Upper lobe of left lung (tissue), 6 donors: ENCODE measurements at regions not wholly inside any gene's neighbourhood (a gene's known extent, or its start where the extent isn't known, plus 50 kb on each side); places are given as distances from the start of the nearest gene placed in this dataset.
"Not testable (repeated sequence)": the region's sequence is repeated elsewhere in the genome, so short reads cannot be mapped to it uniquely, and the experiment has no call there.

ENCODE experiments used
- ATAC-seq, 2 donors: fragments of 200-7000 bp; cut with Tn5 transposase; one replicate each; pipeline ENCODE4 v1.9.1; 2022; ENCODE audit warnings: mild to moderate bottlenecking in 2 of 2, moderate library complexity in 2 of 2; ENCODE audit not compliant: low FRiP score in 2 of 2
- DNase-seq, 2 donors: peaks; one replicate each; pipeline ENCODE4 v3.0.0-alpha.2; 2019 to 2020
- H3K27ac ChIP-seq, 4 donors: fragments of 200-600 bp; sonication (generic); one replicate each; pipeline ENCODE4 v1.5.1; 2016 to 2019
- H3K27me3 ChIP-seq, 4 donors: fragments of 200-600 bp; sonication (generic); one replicate each; pipeline ENCODE4 v1.5.1; 2017 to 2019
- H3K36me3 ChIP-seq, 4 donors: fragments of 200-600 bp; sonication (generic); one replicate each; pipeline ENCODE4 v1.5.1; 2016 to 2019
- H3K4me1 ChIP-seq, 4 donors: fragments of 200-600 bp; sonication (generic); one replicate each; pipeline ENCODE4 v1.5.1; 2018 to 2019
- H3K4me3 ChIP-seq, 4 donors: fragments of 200-600 bp; sonication (generic); one replicate each; pipeline ENCODE4 v1.5.1; 2017 to 2019; ENCODE audit warnings: mild to moderate bottlenecking in 2 of 4, moderate library complexity in 1 of 4
- H3K9me3 ChIP-seq, 4 donors: fragments of 200-600 bp; sonication (generic); one replicate each; pipeline ENCODE4 v1.5.1; 2018 to 2019
- CTCF ChIP-seq, 6 experiments: fragments of 450-650 bp in 4 of 6; fragments of 200-600 bp in 2 of 6; sonication (generic) in 2 of 6; IDR thresholded peaks; one replicate each; pipeline ENCODE4 v1.5.1; 2016 to 2019; ENCODE audit warnings: antibody characterized with exemption in 6 of 6
- EP300 ChIP-seq, 4 donors: sonication (generic); formaldehyde crosslinking; IDR thresholded peaks; one replicate each; pipeline ENCODE4 v1.5.1; 2017; ENCODE audit warnings: antibody characterized with exemption in 4 of 4, control low read depth in 2 of 4
- POLR2A ChIP-seq, 4 donors: fragments of 450-650 bp; IDR thresholded peaks; one replicate each; pipeline ENCODE4 v1.5.1; 2016 to 2017; ENCODE audit warnings: antibody characterized with exemption in 4 of 4, mild to moderate bottlenecking in 2 of 4
- POLR2AphosphoS5 ChIP-seq, 2 donors: sonication (generic); formaldehyde crosslinking; IDR thresholded peaks; one replicate each; pipeline ENCODE4 v1.5.1; 2017; ENCODE audit warnings: antibody characterized with exemption in 2 of 2
- WGBS, 2 donors: methylation state at CpG; one replicate each; pipeline ENCODE4 v1.1.5; 2017 to 2018; 5-methylcytosine and 5-hydroxymethylcytosine counted together
- donor health status: DM: no; HTN: no; CAD: no; lungs with moderate emphysema.
- donor health status: DM: no; HTN: yes; CAD: no; lungs with severe emphysema.

GRCh38 chr12:131561051-131561450 is 149.8 kb upstream of the SFSWAP start:
- 59 to 78% methylated on average over 5 of the region's 5 CpGs for WGBS, 2 donors
- Histone ChIP-seq H3K4me3 (no peak overlapping the region), H3K27ac (no peak overlapping the region), H3K27me3 (no peaks in the 10 kb centered on the region), H3K36me3 (no peaks in the 10 kb centered on the region), H3K9me3 (no peaks in the 10 kb centered on the region), H3K4me1 (no peaks in the 10 kb centered on the region)
- TF ChIP-seq CTCF (IDR thresholded peaks at IDR 0.05) (no peak), POLR2A (IDR thresholded peaks at IDR 0.05) (no peak), EP300 (IDR thresholded peaks at IDR 0.05) (no peak), POLR2AphosphoS5 (IDR thresholded peaks at IDR 0.05) (no peak)
- DNase-seq (no peak), ATAC-seq (no peak)

GRCh38 chr12:131561891-131562684 is 148.8 kb upstream of the SFSWAP start:
- H3K36me3 ChIP-seq, result no peaks in the 10 kb centered on the region
- no peak overlapping the region for H3K4me3 ChIP-seq
- DNase-seq (no peak), ATAC-seq (no peak)
- no peaks in the 10 kb centered on the region for H3K4me1 ChIP-seq
- no peak for TF ChIP-seq EP300 (IDR thresholded peaks at IDR 0.05)
- no peak for TF ChIP-seq CTCF (IDR thresholded peaks at IDR 0.05)
- TF ChIP-seq POLR2AphosphoS5 (IDR thresholded peaks at IDR 0.05), result no peak
- no peak for TF ChIP-seq POLR2A (IDR thresholded peaks at IDR 0.05)
- WGBS, 2 donors, result 67 to 80% methylated on average over 9 of the region's 9 CpGs
- peaks cover 0 to 3% (median 0%) of the 10 kb centered on the region in 4 donors for H3K27me3 ChIP-seq
- H3K27ac ChIP-seq, result no peak overlapping the region
- no peaks in the 10 kb centered on the region for H3K9me3 ChIP-seq

GRCh38 chr12:131564138-131564727 is 146.7 kb upstream of the SFSWAP start:
- not testable (repeated sequence) for H3K27me3 ChIP-seq, DNase-seq, H3K4me3 ChIP-seq, H3K9me3 ChIP-seq, H3K4me1 ChIP-seq, H3K36me3 ChIP-seq, H3K27ac ChIP-seq
- WGBS, 2 donors, result 43 to 44% methylated on average over 10 to 11 of the region's 12 CpGs
- peak in 1 of 2 donors; percentile 25 for ATAC-seq

- ATAC-seq (no peak), DNase-seq (no peak)
- Histone ChIP-seq H3K9me3 (no peaks in the 10 kb centered on the region), H3K4me3 (no peak overlapping the region), H3K4me1 (no peaks in the 10 kb centered on the region), H3K36me3 (no peaks in the 10 kb centered on the region), H3K27ac (no peak overlapping the region), H3K27me3 (peaks cover 0 to 3% (median 0%) of the 10 kb centered on the region in 4 donors)
- 47 to 50% methylated on average over 8 of the region's 8 CpGs for WGBS, 2 donors
- TF ChIP-seq CTCF (IDR thresholded peaks at IDR 0.05) (no peak), POLR2AphosphoS5 (IDR thresholded peaks at IDR 0.05) (no peak), EP300 (IDR thresholded peaks at IDR 0.05) (no peak), POLR2A (IDR thresholded peaks at IDR 0.05) (no peak)
Measured at GRCh38 chr12:131564845-131565244, 146.0 kb upstream of the SFSWAP start.

GRCh38 chr12:131565267-131566015 is 145.4 kb upstream of the SFSWAP start:
- 37 to 51% methylated on average over 14 to 25 of the region's 25 CpGs for WGBS, 2 donors
- H3K4me3 ChIP-seq, result no peak overlapping the region
- no peaks in the 10 kb centered on the region for H3K4me1 ChIP-seq
- H3K9me3 ChIP-seq, result no peaks in the 10 kb centered on the region
- H3K27me3 ChIP-seq, result peaks cover 0 to 3% (median 0%) of the 10 kb centered on the region in 4 donors
- no peak for ATAC-seq
- no peaks in the 10 kb centered on the region for H3K36me3 ChIP-seq
- no peak for TF ChIP-seq POLR2AphosphoS5 (IDR thresholded peaks at IDR 0.05)
- no peak for TF ChIP-seq POLR2A (IDR thresholded peaks at IDR 0.05)
- TF ChIP-seq CTCF (IDR thresholded peaks at IDR 0.05), result no peak
- no peak for TF ChIP-seq EP300 (IDR thresholded peaks at IDR 0.05)
- H3K27ac ChIP-seq, result no peak overlapping the region
- DNase-seq, result peak in 1 of 2 donors; percentile 70
